CD14-positive monocyte (primary cell): ENCODE measurements at regions not wholly inside any gene's neighbourhood (a gene's known extent, or its start where the extent isn't known, plus 50 kb on each side); places are given as distances from the start of the nearest gene placed in this dataset.

Source experiments
- DNase-seq, 3 donors: peaks; one replicate each; pipeline ENCODE4 v3.0.0-alpha.2; 2011 to 2022
- H2AFZ ChIP-seq: 2 replicates; pipeline ENCODE4 v1.6.0; 2012; ENCODE audit warnings: mild to moderate bottlenecking, low read depth, low read length, inconsistent platforms; ENCODE audit not compliant: insufficient read depth, poor library complexity, severe bottlenecking
- H3K27ac ChIP-seq, 2 donors: 1 replicate in 1 of 2; 2 replicates in 1 of 2; pipeline ENCODE4 v1.5.1; 2012 to 2013; ENCODE audit warnings: low read length in 2 of 2, control low read depth in 1 of 2, inconsistent platforms in 1 of 2, low read depth in 1 of 2, mild to moderate bottlenecking in 1 of 2
- H3K27me3 ChIP-seq, 2 donors: one replicate each; pipeline versions ENCODE4 v1.6.0 to v1.6.1; 2011 to 2013; ENCODE audit warnings: low read length in 2 of 2; ENCODE audit not compliant: control insufficient read depth in 2 of 2, insufficient read depth in 2 of 2
- H3K36me3 ChIP-seq, 2 donors: replicated peaks in 1 of 2; 1 replicate in 1 of 2; 2 replicates in 1 of 2; pipeline versions ENCODE4 v1.5.1 to v1.6.1; 2012 to 2013; ENCODE audit warnings: low read length in 2 of 2, control low read depth in 1 of 2, inconsistent platforms in 1 of 2, mild to moderate bottlenecking in 1 of 2; ENCODE audit not compliant: insufficient read depth in 2 of 2, control insufficient read depth in 1 of 2
- H3K4me1 ChIP-seq, 2 donors: 1 replicate in 1 of 2; 2 replicates in 1 of 2; pipeline versions ENCODE4 v1.5.1 to v1.6.1; 2012 to 2013; ENCODE audit warnings: low read length in 2 of 2, control low read depth in 1 of 2, inconsistent platforms in 1 of 2, mild to moderate bottlenecking in 1 of 2, moderate library complexity in 1 of 2; ENCODE audit not compliant: insufficient read depth in 2 of 2, control insufficient read depth in 1 of 2
- H3K4me2 ChIP-seq: replicated peaks from 2 replicates; pipeline ENCODE3; 2012; ENCODE audit warnings: low read length, moderate library complexity, mild to moderate bottlenecking; ENCODE audit not compliant: poor library complexity, severe bottlenecking; ENCODE audit errors: extremely low read depth
- H3K4me3 ChIP-seq, 3 experiments: fragments of 200-600 bp in 1 of 3; sonication (generic) in 1 of 3; replicated peaks in 1 of 3; 1 replicate in 2 of 3; 2 replicates in 1 of 3; pipeline ENCODE4 v1.5.1; 2011 to 2013; ENCODE audit warnings: low read length in 3 of 3, mild to moderate bottlenecking in 3 of 3, control low read depth in 2 of 3, low read depth in 2 of 3, inconsistent platforms in 1 of 3, moderate library complexity in 1 of 3
- H3K79me2 ChIP-seq: 2 replicates; pipeline ENCODE4 v1.6.0; 2012; ENCODE audit warnings: mild to moderate bottlenecking, control low read depth, inconsistent platforms, low read length, moderate library complexity; ENCODE audit not compliant: insufficient read depth
- H3K9ac ChIP-seq: 2 replicates; pipeline ENCODE4 v1.6.0; 2017; ENCODE audit warnings: low read length, mild to moderate bottlenecking; ENCODE audit not compliant: insufficient read depth, poor library complexity, severe bottlenecking
- H3K9me3 ChIP-seq, 2 donors: replicated peaks in 1 of 2; 1 replicate in 1 of 2; 2 replicates in 1 of 2; pipeline versions ENCODE4 v1.5.1 to v1.6.1; 2012 to 2013; ENCODE audit warnings: low read length in 2 of 2, control low read depth in 1 of 2; ENCODE audit not compliant: control insufficient read depth in 1 of 2, insufficient read depth in 1 of 2
- H4K20me1 ChIP-seq: 2 replicates; pipeline ENCODE4 v1.6.0; 2012; ENCODE audit warnings: mild to moderate bottlenecking, low read length, control low read depth, moderate library complexity; ENCODE audit not compliant: insufficient read depth
- H3K27ac Mint-ChIP-seq, 7 donors: one replicate each; pipeline ENCODE4 v1.8.0; 2020; ENCODE audit warnings: mild to moderate bottlenecking in 7 of 7, mixed read lengths in 7 of 7, moderate library complexity in 6 of 7, inconsistent platforms in 2 of 7
- H3K27me3 Mint-ChIP-seq, 3 donors: one replicate each; pipeline ENCODE4 v1.8.0; 2021 to 2022; ENCODE audit warnings: low read depth in 3 of 3, mild to moderate bottlenecking in 3 of 3, mixed read lengths in 3 of 3, moderate library complexity in 3 of 3, inconsistent platforms in 1 of 3
- H3K36me3 Mint-ChIP-seq, 2 donors: one replicate each; pipeline ENCODE4 v1.8.0; 2020; ENCODE audit warnings: mixed read lengths in 2 of 2, inconsistent platforms in 1 of 2, mild to moderate bottlenecking in 1 of 2
- H3K4me1 Mint-ChIP-seq: one replicate; pipeline ENCODE4 v1.8.0; 2020; ENCODE audit warnings: mild to moderate bottlenecking, mixed read lengths
- H3K4me3 Mint-ChIP-seq, 2 donors: one replicate each; pipeline ENCODE4 v1.8.0; 2020; ENCODE audit warnings: mild to moderate bottlenecking in 2 of 2, mixed read lengths in 2 of 2, moderate library complexity in 1 of 2
- H3K9me3 Mint-ChIP-seq, 7 donors: one replicate each; pipeline ENCODE4 v1.8.0; 2020 to 2022; ENCODE audit warnings: mixed read lengths in 7 of 7, mild to moderate bottlenecking in 6 of 7, moderate library complexity in 6 of 7, inconsistent platforms in 2 of 7
- WGBS: methylation state at CpG from one replicate; pipeline ENCODE4 v1.1.5; 2013; ENCODE audit warnings: missing lambda C conversion rate; ENCODE audit not compliant: insufficient coverage; 5-methylcytosine and 5-hydroxymethylcytosine counted together
- intact Hi-C, 2 donors: fragments of 100-400 bp; cut with micrococcal nuclease; formaldehyde crosslinking; loops; one replicate each; pipeline versions ENCODE4 v1.15.0 to v1.15.1; 2023
- TF ChIP-seq, protein P1 (sequence below): fragments of 200-600 bp; IDR thresholded peaks from one replicate; pipeline ENCODE4 v1.8.0; 2022; ENCODE audit warnings: antibody characterized with exemption, mild to moderate bottlenecking

DNA sequence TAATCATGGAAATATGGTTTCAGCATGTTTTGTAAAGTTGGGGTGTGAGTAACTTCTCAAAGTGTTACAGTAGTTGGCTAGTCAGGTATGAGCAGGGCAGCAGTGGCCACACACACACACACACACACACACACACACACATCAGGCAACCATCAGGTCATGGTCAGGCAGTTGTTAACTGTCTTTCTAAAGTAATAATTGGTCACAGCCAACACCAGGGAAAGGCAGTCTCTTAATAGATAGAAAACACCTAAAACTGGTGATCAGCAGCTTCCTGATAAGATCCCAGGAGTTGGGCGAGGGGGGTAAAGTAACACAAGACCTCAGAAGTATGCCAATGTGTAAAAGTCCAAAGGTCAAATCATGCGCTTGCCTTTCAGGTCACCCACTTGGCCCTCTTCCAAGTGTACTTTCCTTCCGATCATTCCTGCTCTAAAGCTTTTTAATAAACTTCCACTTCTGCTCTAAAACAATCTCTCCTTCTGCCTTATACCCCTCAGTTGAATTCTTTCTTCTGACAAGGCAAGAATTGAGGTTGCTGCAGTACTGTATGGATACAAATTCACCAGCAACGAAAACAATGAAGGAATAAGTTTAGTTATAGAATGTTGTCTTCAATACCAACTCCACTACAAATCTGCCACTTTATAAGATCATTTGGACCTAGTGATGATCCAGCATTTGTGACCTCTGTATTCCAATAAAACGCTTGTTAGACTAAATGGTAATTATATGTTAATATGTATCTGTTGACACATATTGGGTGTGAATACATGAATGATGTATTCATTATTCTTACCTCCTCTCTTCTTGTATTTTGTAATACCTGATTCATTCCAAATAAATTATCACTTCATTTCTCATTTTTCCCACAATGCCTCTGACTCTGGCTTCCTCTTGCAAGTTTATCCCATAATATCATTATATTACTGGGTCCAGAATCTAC is 254.3 kb downstream of the METTL4 start:
- no peaks in the 10 kb centered on the region for H3K27me3 ChIP-seq
- no peak overlapping the region for H3K9ac ChIP-seq
- H3K4me1 ChIP-seq = peaks cover 7 to 8% of the 10 kb centered on the region in 2 donors
- no peaks in the 10 kb centered on the region for H3K79me2 ChIP-seq
- H3K9me3 ChIP-seq = no peaks in the 10 kb centered on the region
- H3K4me3 ChIP-seq = no peak overlapping the region
- H3K9me3 Mint-ChIP-seq = peaks cover 0 to 12% (median 7%) of the 10 kb centered on the region in 7 donors
- no peak overlapping the region for H3K4me3 Mint-ChIP-seq
- H4K20me1 ChIP-seq = no peaks in the 10 kb centered on the region
- 80% methylated on average over 3 of the region's 5 CpGs for WGBS
- no peak overlapping the region for H2AFZ ChIP-seq
- TF ChIP-seq, protein P1, sequence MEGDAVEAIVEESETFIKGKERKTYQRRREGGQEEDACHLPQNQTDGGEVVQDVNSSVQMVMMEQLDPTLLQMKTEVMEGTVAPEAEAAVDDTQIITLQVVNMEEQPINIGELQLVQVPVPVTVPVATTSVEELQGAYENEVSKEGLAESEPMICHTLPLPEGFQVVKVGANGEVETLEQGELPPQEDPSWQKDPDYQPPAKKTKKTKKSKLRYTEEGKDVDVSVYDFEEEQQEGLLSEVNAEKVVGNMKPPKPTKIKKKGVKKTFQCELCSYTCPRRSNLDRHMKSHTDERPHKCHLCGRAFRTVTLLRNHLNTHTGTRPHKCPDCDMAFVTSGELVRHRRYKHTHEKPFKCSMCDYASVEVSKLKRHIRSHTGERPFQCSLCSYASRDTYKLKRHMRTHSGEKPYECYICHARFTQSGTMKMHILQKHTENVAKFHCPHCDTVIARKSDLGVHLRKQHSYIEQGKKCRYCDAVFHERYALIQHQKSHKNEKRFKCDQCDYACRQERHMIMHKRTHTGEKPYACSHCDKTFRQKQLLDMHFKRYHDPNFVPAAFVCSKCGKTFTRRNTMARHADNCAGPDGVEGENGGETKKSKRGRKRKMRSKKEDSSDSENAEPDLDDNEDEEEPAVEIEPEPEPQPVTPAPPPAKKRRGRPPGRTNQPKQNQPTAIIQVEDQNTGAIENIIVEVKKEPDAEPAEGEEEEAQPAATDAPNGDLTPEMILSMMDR = no peak
- no peaks in the 10 kb centered on the region for H3K36me3 Mint-ChIP-seq
- H3K27ac ChIP-seq = no peak overlapping the region
- peaks cover 17% of the 10 kb centered on the region for H3K4me1 Mint-ChIP-seq
- no peak overlapping the region for H3K4me2 ChIP-seq
- peaks cover 0 to 8% (median 4%) of the 10 kb centered on the region in 3 donors for H3K27me3 Mint-ChIP-seq
- intact Hi-C loops = no loop called here
- no peak overlapping the region for H3K27ac Mint-ChIP-seq
- H3K36me3 ChIP-seq = no peaks in the 10 kb centered on the region
- no peak for DNase-seq

DNA sequence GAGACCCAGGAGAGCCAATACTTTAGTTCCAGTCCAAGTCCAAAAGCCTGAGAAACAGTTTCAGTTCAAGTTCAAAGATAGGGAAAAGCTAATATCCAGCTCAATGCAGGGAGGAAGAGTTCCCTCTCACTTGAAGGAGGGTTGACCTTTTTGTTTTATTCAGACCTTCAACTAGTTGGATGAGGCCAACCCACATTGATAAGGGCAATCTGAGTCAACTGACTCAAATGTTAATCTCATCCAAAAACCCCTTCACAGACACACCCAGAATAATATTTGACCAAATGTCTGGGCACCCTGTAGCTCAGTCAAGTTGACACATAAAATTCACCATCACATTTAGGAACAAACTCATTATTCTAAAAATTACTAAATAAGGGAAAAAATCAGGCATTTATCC is 246.8 kb downstream of the METTL4 start:
- H3K79me2 ChIP-seq = no peaks in the 10 kb centered on the region
- Mint-ChIP-seq H3K4me3 (no peak overlapping the region), H3K27ac (no peak overlapping the region), H3K4me1 (no peaks in the 10 kb centered on the region), H3K27me3 (peaks cover 1 to 15% (median 8%) of the 10 kb centered on the region in 3 donors), H3K36me3 (no peaks in the 10 kb centered on the region), H3K9me3 (peaks cover 0 to 11% (median 6%) of the 10 kb centered on the region in 7 donors)
- DNase-seq = no peak
- H4K20me1 ChIP-seq = no peaks in the 10 kb centered on the region
- TF ChIP-seq, protein P1 = no peak
- no peak overlapping the region for H3K27ac ChIP-seq
- intact Hi-C loops = no loop called here
- no peak overlapping the region for H3K4me2 ChIP-seq
- H3K36me3 ChIP-seq = no peaks in the 10 kb centered on the region
- no peaks in the 10 kb centered on the region for H3K9me3 ChIP-seq
- H3K27me3 ChIP-seq = peaks cover 2 to 4% of the 10 kb centered on the region in 2 donors
- no peak overlapping the region for H2AFZ ChIP-seq
- H3K4me1 ChIP-seq = no peaks in the 10 kb centered on the region
- H3K4me3 ChIP-seq = no peak overlapping the region
- H3K9ac ChIP-seq = no peak overlapping the region
